H1 (cell line): ENCODE measurements at regions not wholly inside any gene's neighbourhood (a gene's known extent, or its start where the extent isn't known, plus 50 kb on each side); places are given as distances from the start of the nearest gene placed in this dataset.

Experiments
- CTCF ChIP-seq, 3 experiments: IDR thresholded peaks; 1 replicate in 2 of 3; 2 replicates in 1 of 3; pipeline versions ENCODE4 v1.5.1 to v1.6.1; 2011; ENCODE audit warnings: low read length in 3 of 3, mild to moderate bottlenecking in 3 of 3, inconsistent platforms in 2 of 3, low read depth in 1 of 3, moderate library complexity in 1 of 3; ENCODE audit not compliant: insufficient read depth in 1 of 3; ENCODE audit errors: control extremely low read depth in 1 of 3
- HDAC6 ChIP-seq: IDR thresholded peaks from one replicate; pipeline ENCODE4 v1.7.1; 2012; ENCODE audit warnings: low read depth, mild to moderate bottlenecking, inconsistent platforms, low read length, moderate library complexity
- POLR2A ChIP-seq, 2 experiments: IDR thresholded peaks; 1 replicate in 1 of 2; 2 replicates in 1 of 2; pipeline ENCODE4 v1.6.1; 2011; ENCODE audit warnings: low read depth in 2 of 2, low read length in 2 of 2, mild to moderate bottlenecking in 2 of 2; ENCODE audit errors: control extremely low read depth in 1 of 2
- POLR2AphosphoS5 ChIP-seq: IDR thresholded peaks from 2 replicates; pipeline ENCODE4 v1.6.1; 2011; ENCODE audit warnings: low read depth, low read length
- TBP ChIP-seq: IDR thresholded peaks from 2 replicates; pipeline ENCODE4 v1.6.1; 2011; ENCODE audit warnings: low read depth, low read length, improper control_type of control experiment
- YY1 ChIP-seq: IDR thresholded peaks from 2 replicates; pipeline ENCODE4 v1.6.1; 2011; ENCODE audit warnings: low read depth, mild to moderate bottlenecking, low read length
- ZNF274 ChIP-seq: IDR thresholded peaks from 2 replicates; pipeline ENCODE4 v1.7.0; 2012; ENCODE audit warnings: low read length, borderline replicate concordance; ENCODE audit errors: extremely low read depth

GRCh38 chrY:10686414-10686813 lies 1158.7 kb downstream of the TSPY10 start:
- TF ChIP-seq POLR2AphosphoS5 = no peak
- no peak for TF ChIP-seq CTCF (IDR thresholded peaks at IDR 0.05; ENCODE audit: control extremely low read depth in 1 of 3, insufficient read depth in 1 of 3, low read depth in 1 of 3, low read length in 3 of 3)
- no peak for TF ChIP-seq ZNF274
- TF ChIP-seq POLR2A (IDR thresholded peaks at IDR 0.05; ENCODE audit: control extremely low read depth in 1 of 2, low read depth in 2 of 2, low read length in 2 of 2) = no peak
- TF ChIP-seq HDAC6 = no peak
- TF ChIP-seq YY1 = no peak
- TF ChIP-seq TBP = no peak
